Keratinocyte (primary cell): ENCODE measurements at regions not wholly inside any gene's neighbourhood (a gene's known extent, or its start where the extent isn't known, plus 50 kb on each side); places are given as distances from the start of the nearest gene placed in this dataset.

ENCODE experiments used
- CTCF ChIP-seq, 3 experiments: IDR thresholded peaks in 1 of 3; conservative IDR thresholded peaks in 1 of 3; optimal IDR thresholded peaks in 1 of 3; 2 replicates in 2 of 3; 3 replicates in 1 of 3; pipeline versions ENCODE3 to v1.5.1; 2011; ENCODE audit warnings: low read length in 3 of 3, mild to moderate bottlenecking in 3 of 3, moderate library complexity in 2 of 3, control low read depth in 1 of 3, inconsistent platforms in 1 of 3; ENCODE audit not compliant: insufficient read depth in 2 of 3; ENCODE audit errors: extremely low read depth in 1 of 3
- EZH2 ChIP-seq: IDR thresholded peaks from one replicate; pipeline ENCODE4 v1.6.1; 2012; ENCODE audit warnings: inconsistent platforms, mild to moderate bottlenecking, low read length, moderate library complexity

DNA sequence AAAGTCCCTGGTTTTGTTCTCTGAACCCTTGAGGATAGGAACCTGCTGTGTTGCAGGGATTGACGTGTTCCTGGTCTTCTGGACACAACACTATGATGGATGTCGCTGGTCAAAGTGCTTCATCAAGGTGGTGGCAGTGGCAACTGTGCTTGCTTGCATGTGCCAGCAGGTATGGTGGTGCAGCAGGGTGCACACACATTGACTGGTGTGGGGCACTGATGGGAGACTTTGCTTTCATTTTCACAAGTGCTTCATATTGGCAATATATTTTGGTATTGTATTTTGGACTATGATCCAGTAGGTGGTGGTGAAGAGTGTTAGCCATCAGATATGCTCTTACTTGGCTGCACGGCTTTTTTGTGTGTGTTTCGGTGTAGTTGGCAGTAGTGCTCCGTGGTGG is 479.8 kb upstream of the CTNND2 start:
- TF ChIP-seq CTCF (optimal IDR thresholded peaks at IDR 0.05 in 1 of 3, IDR thresholded peaks at IDR 0.05 in 1 of 3, conservative IDR thresholded peaks at IDR 0.05 in 1 of 3; ENCODE audit: extremely low read depth in 1 of 3, insufficient read depth in 2 of 3, low read length in 3 of 3): no peak
- TF ChIP-seq EZH2: no peak
